Mesenchymal stem cell (in vitro differentiated cells and primary cell): ENCODE measurements at regions not wholly inside any gene's neighbourhood (a gene's known extent, or its start where the extent isn't known, plus 50 kb on each side); places are given as distances from the start of the nearest gene placed in this dataset.

Source experiments
- DNase-seq: peaks from one replicate; pipeline ENCODE4 v3.0.0-alpha.2; 2013
- H2AFZ ChIP-seq: one replicate; pipeline ENCODE4 v1.6.1; 2013; ENCODE audit warnings: low read depth, mild to moderate bottlenecking, control low read depth, inconsistent platforms, low read length, moderate library complexity
- H2AK5ac ChIP-seq: 2 replicates; pipeline ENCODE4 v1.6.1; 2013; ENCODE audit warnings: low read length, moderate library complexity, mild to moderate bottlenecking, inconsistent platforms; ENCODE audit not compliant: severe bottlenecking
- H2BK120ac ChIP-seq: one replicate; pipeline ENCODE4 v1.6.1; 2013; ENCODE audit warnings: low read depth, mild to moderate bottlenecking, inconsistent platforms, low read length, moderate library complexity
- H2BK12ac ChIP-seq, 2 experiments: one replicate each; pipeline ENCODE4 v1.6.1; 2013; ENCODE audit warnings: inconsistent platforms in 2 of 2, low read length in 2 of 2, mild to moderate bottlenecking in 2 of 2, moderate library complexity in 2 of 2, control low read depth in 1 of 2
- H2BK15ac ChIP-seq: one replicate; pipeline ENCODE4 v1.6.1; 2013; ENCODE audit warnings: mild to moderate bottlenecking, low read depth, inconsistent platforms; ENCODE audit not compliant: poor library complexity, severe bottlenecking
- H2BK5ac ChIP-seq: 2 replicates; pipeline ENCODE4 v1.6.1; 2013; ENCODE audit warnings: low read depth, mild to moderate bottlenecking, low read length, control low read depth, inconsistent platforms; ENCODE audit not compliant: poor library complexity, severe bottlenecking
- H3K14ac ChIP-seq, 2 experiments: one replicate each; pipeline ENCODE4 v1.6.1; 2013; ENCODE audit warnings: inconsistent platforms in 2 of 2, low read length in 2 of 2, control low read depth in 1 of 2, mild to moderate bottlenecking in 1 of 2, moderate library complexity in 1 of 2
- H3K18ac ChIP-seq, 2 experiments: one replicate each; pipeline ENCODE4 v1.6.1; 2013; ENCODE audit warnings: inconsistent platforms in 2 of 2, low read length in 2 of 2, control low read depth in 1 of 2, low read depth in 1 of 2, mild to moderate bottlenecking in 1 of 2
- H3K23ac ChIP-seq, 2 experiments: one replicate each; pipeline ENCODE4 v1.6.1; 2013; ENCODE audit warnings: inconsistent platforms in 2 of 2, low read length in 2 of 2, mild to moderate bottlenecking in 2 of 2, moderate library complexity in 2 of 2, control low read depth in 1 of 2
- H3K27ac ChIP-seq: 2 replicates; pipeline ENCODE4 v1.5.1; 2013; ENCODE audit warnings: mild to moderate bottlenecking, moderate library complexity, low read length, control low read depth, inconsistent platforms; ENCODE audit not compliant: poor library complexity, severe bottlenecking
- H3K27me3 ChIP-seq, 2 experiments: 2 replicates each; pipeline versions ENCODE4 v1.6.1 to v1.7.0; 2013; ENCODE audit warnings: low read length in 2 of 2, mild to moderate bottlenecking in 2 of 2, moderate library complexity in 2 of 2, control low read depth in 1 of 2, inconsistent platforms in 1 of 2; ENCODE audit not compliant: control insufficient read depth in 1 of 2, insufficient read depth in 1 of 2
- H3K36me3 ChIP-seq, 2 experiments: 2 replicates each; pipeline versions ENCODE4 v1.6.1 to v1.7.0; 2013; ENCODE audit warnings: low read length in 2 of 2, control low read depth in 1 of 2, inconsistent platforms in 1 of 2, low read depth in 1 of 2, mild to moderate bottlenecking in 1 of 2; ENCODE audit not compliant: insufficient read depth in 2 of 2, control insufficient read depth in 1 of 2
- H3K4ac ChIP-seq, 2 experiments: one replicate each; pipeline ENCODE4 v1.6.1; 2013; ENCODE audit warnings: inconsistent platforms in 2 of 2, low read length in 2 of 2, mild to moderate bottlenecking in 2 of 2, moderate library complexity in 2 of 2, control low read depth in 1 of 2, low read depth in 1 of 2
- H3K4me1 ChIP-seq: 2 replicates; pipeline ENCODE4 v1.6.1; 2013; ENCODE audit warnings: low read depth, low read length, control low read depth; ENCODE audit not compliant: control insufficient read depth, insufficient read depth
- H3K4me2 ChIP-seq: 2 replicates; pipeline ENCODE4 v1.6.1; 2013; ENCODE audit warnings: low read length, mild to moderate bottlenecking, inconsistent platforms; ENCODE audit not compliant: poor library complexity, severe bottlenecking
- H3K4me3 ChIP-seq, 2 experiments: 2 replicates each; pipeline versions ENCODE4 v1.5.1 to v1.7.0; 2013; ENCODE audit warnings: low read length in 2 of 2, mild to moderate bottlenecking in 2 of 2, control low read depth in 1 of 2, low read depth in 1 of 2; ENCODE audit not compliant: insufficient read depth in 1 of 2
- H3K79me1 ChIP-seq: replicated peaks from 2 replicates; pipeline ENCODE4 v1.6.1; 2013; ENCODE audit warnings: mild to moderate bottlenecking, control low read depth, low read length, inconsistent platforms; ENCODE audit not compliant: poor library complexity, severe bottlenecking
- H3K9ac ChIP-seq: 2 replicates; pipeline ENCODE4 v1.7.0; 2013; ENCODE audit warnings: mild to moderate bottlenecking, low read length, moderate library complexity
- H3K9me3 ChIP-seq: 2 replicates; pipeline ENCODE4 v1.7.0; 2013; ENCODE audit warnings: mild to moderate bottlenecking, low read length; ENCODE audit not compliant: control insufficient read depth
- H4K8ac ChIP-seq: one replicate; pipeline ENCODE4 v1.6.1; 2013; ENCODE audit warnings: inconsistent platforms, mild to moderate bottlenecking, low read length, moderate library complexity
- H4K91ac ChIP-seq: one replicate; pipeline ENCODE4 v1.6.1; 2013; ENCODE audit warnings: mild to moderate bottlenecking, low read length, inconsistent platforms
- WGBS: methylation state at CpG from one replicate; pipeline ENCODE4 v1.1.7; 2013; ENCODE audit warnings: mixed read lengths; 5-methylcytosine and 5-hydroxymethylcytosine counted together

GRCh38 chr3:178459038-178459410 is 77.2 kb upstream of the KCNMB2 start:
- Histone ChIP-seq H4K91ac (no peak overlapping the region), H3K18ac (no peak overlapping the region), H3K27me3 (no peaks in the 10 kb centered on the region), H3K27ac (no peak overlapping the region), H3K23ac (no peak overlapping the region), H3K4me3 (no peak overlapping the region), H2AK5ac (peak overlapping the region; percentile 59), H3K79me1 (no peaks in the 10 kb centered on the region), H2BK120ac (no peak overlapping the region), H3K9me3 (no peaks in the 10 kb centered on the region), H3K4ac (no peak overlapping the region), H2BK5ac (no peak overlapping the region), H3K36me3 (no peaks in the 10 kb centered on the region), H3K4me2 (no peak overlapping the region), H3K4me1 (peaks cover 7% of the 10 kb centered on the region), H4K8ac (no peak overlapping the region), H3K14ac (no peak overlapping the region), H2BK15ac (no peak overlapping the region), H2AFZ (no peak overlapping the region), H2BK12ac (no peak overlapping the region), H3K9ac (no peak overlapping the region)
- no CpG with 5 or more reads among the region's 1 CpG for WGBS
- DNase-seq = no peak

GRCh38 chr3:178465260-178466180 is 70.7 kb upstream of the KCNMB2 start:
- WGBS = 100% methylated on average over 1 of the region's 2 CpGs
- no peak overlapping the region for H4K8ac ChIP-seq
- no peak overlapping the region for H3K27ac ChIP-seq

GRCh38 chr3:178472941-178473340 is 63.3 kb upstream of the KCNMB2 start:
- Histone ChIP-seq H3K23ac (no peak overlapping the region), H2AK5ac (no peak overlapping the region), H3K27ac (no peak overlapping the region), H2AFZ (no peak overlapping the region), H3K9me3 (no peaks in the 10 kb centered on the region), H2BK12ac (no peak overlapping the region), H2BK120ac (no peak overlapping the region), H3K4ac (no peak overlapping the region), H4K8ac (no peak overlapping the region), H2BK15ac (no peak overlapping the region), H3K18ac (no peak overlapping the region), H3K36me3 (no peaks in the 10 kb centered on the region), H3K4me3 (no peak overlapping the region), H3K27me3 (no peaks in the 10 kb centered on the region), H3K79me1 (no peaks in the 10 kb centered on the region), H3K14ac (no peak overlapping the region), H3K4me2 (no peak overlapping the region), H4K91ac (no peak overlapping the region), H3K9ac (no peak overlapping the region), H2BK5ac (no peak overlapping the region), H3K4me1 (no peaks in the 10 kb centered on the region)
- DNase-seq = no peak

More at GRCh38 chr3:178465260-178466180, 70.7 kb upstream of the KCNMB2 start:
- Histone ChIP-seq H3K14ac (no peak overlapping the region), H3K4me2 (no peak overlapping the region), H3K4me1 (no peaks in the 10 kb centered on the region), H3K79me1 (no peaks in the 10 kb centered on the region), H2BK5ac (no peak overlapping the region), H3K4me3 (no peak overlapping the region), H4K91ac (no peak overlapping the region), H3K36me3 (no peaks in the 10 kb centered on the region), H2AFZ (no peak overlapping the region), H3K18ac (peak overlapping the region in 1 of 2 experiments; percentile 21), H3K9ac (no peak overlapping the region), H2BK15ac (no peak overlapping the region), H3K4ac (no peak overlapping the region), H2BK12ac (no peak overlapping the region), H3K23ac (no peak overlapping the region), H3K27me3 (peaks cover 0 to 4% of the 10 kb centered on the region in 2 experiments), H2BK120ac (no peak overlapping the region), H3K9me3 (no peaks in the 10 kb centered on the region), H2AK5ac (no peak overlapping the region)
- DNase-seq = no peak

- no peak overlapping the region for H3K23ac ChIP-seq
- H3K27me3 ChIP-seq = no peaks in the 10 kb centered on the region
- no peak overlapping the region for H3K4me2 ChIP-seq
- H3K4ac ChIP-seq = no peak overlapping the region
- no peak overlapping the region for H3K27ac ChIP-seq
- WGBS = 14% methylated on average over 3 of the region's 4 CpGs
- no peaks in the 10 kb centered on the region for H3K4me1 ChIP-seq
- no peak overlapping the region for H4K91ac ChIP-seq
- no peak overlapping the region for H4K8ac ChIP-seq
- H2BK120ac ChIP-seq = no peak overlapping the region
- H2AK5ac ChIP-seq = no peak overlapping the region
- no peaks in the 10 kb centered on the region for H3K79me1 ChIP-seq
- H3K18ac ChIP-seq = no peak overlapping the region
- H2BK15ac ChIP-seq = no peak overlapping the region
- no peaks in the 10 kb centered on the region for H3K36me3 ChIP-seq
- H2BK12ac ChIP-seq = no peak overlapping the region
- H3K14ac ChIP-seq = peak overlapping the region in 1 of 2 experiments; percentile 48
- DNase-seq = peak; percentile 62
- H3K9me3 ChIP-seq = no peaks in the 10 kb centered on the region
- H3K9ac ChIP-seq = no peak overlapping the region
- no peak overlapping the region for H3K4me3 ChIP-seq
- H2AFZ ChIP-seq = no peak overlapping the region
- H2BK5ac ChIP-seq = no peak overlapping the region
These were observed 61.7 kb upstream of the KCNMB2 start for GRCh38 chr3:178474526-178474925.
